ENCODE measurements at regions not wholly inside any gene's neighbourhood (a gene's known extent, or its start where the extent isn't known, plus 50 kb on each side); places are given as distances from the start of the nearest gene placed in this dataset.
"Not testable (repeated sequence)": the region's sequence is repeated elsewhere in the genome, so short reads cannot be mapped to it uniquely, and the experiment has no call there.

DNA sequence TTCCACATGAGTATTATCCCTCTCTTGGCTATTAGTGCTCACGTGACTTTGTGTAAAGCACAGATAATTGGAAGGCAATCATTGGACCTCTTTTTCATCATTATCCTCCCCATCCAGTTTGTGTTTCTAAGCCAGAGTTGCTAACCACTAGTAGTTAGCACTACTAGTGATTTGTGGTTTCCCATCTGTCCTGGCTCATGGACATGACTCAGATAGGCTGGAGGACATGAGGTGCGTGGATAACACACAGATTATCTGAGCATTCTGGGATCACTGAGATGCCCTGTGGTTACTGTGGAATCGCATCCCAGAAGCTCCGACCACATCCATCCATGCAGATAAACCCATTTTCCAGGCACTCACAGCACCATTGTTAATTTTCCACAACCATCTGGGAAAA lies 123.8 kb upstream of the NAA20 start:
- DNase-seq (ENCODE audit: low read depth in 2 of 2), result no peak

DNA sequence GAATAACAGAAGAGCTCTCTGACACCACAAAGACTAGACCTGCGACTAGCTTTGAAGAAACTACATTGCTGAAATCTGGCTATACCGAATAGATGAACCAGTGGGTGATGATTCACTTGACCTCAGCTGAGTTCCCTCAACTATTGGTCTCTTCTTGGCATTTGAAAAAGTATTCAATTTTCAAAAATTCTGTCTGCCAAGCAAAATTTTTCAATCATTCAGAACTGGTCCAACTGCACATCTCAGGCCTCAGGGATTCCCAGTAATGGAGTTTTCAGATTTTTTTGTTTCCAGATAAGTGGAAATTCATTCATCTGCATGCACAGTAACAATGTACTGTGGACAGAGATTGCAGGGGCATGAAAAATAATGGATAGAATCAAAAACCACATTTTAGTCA lies 121.4 kb upstream of the NAA20 start:
- DNase-seq (ENCODE audit: low read depth in 2 of 2), result no peak

DNA sequence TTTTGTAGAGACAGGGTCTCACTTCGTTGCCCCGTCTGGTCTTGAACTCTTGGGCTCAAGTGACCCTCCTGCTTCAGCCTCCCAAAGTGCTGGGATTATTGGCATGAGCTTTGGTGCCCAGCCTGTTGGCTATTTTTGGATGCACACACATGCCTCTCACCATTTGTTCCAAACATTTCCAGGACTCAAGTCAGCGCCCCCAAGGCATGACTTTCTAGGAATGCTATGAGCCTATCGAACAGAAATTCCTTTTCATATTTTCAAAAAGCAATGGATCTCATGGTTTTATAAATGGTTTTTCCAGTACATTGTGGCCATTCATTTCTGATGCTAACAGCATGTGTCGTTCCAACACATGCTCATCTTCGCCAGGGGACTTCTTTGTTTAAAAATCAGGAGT lies 119.3 kb upstream of the NAA20 start:
- no peak for DNase-seq (ENCODE audit: low read depth in 2 of 2)

DNA sequence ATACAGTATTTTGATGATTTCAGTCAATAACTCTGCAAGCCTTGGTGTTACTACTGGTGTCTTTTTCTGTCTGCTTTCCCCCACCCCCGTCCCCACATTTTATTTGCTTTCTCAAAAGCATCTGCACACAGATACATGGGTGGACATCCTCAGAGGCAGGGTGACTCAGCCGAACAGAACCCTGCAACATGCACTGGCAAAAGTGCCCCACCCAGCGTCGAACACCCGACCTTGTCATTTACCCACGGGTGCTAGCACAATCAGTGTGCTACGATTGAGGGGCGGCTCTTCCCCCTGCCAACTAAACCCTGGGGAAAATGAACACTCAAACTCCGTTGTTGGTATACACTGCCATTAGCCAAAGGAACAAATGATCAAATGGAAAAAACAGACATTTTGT lies 115.9 kb upstream of the NAA20 start:
- DNase-seq (ENCODE audit: low read depth in 2 of 2), result no peak

DNA sequence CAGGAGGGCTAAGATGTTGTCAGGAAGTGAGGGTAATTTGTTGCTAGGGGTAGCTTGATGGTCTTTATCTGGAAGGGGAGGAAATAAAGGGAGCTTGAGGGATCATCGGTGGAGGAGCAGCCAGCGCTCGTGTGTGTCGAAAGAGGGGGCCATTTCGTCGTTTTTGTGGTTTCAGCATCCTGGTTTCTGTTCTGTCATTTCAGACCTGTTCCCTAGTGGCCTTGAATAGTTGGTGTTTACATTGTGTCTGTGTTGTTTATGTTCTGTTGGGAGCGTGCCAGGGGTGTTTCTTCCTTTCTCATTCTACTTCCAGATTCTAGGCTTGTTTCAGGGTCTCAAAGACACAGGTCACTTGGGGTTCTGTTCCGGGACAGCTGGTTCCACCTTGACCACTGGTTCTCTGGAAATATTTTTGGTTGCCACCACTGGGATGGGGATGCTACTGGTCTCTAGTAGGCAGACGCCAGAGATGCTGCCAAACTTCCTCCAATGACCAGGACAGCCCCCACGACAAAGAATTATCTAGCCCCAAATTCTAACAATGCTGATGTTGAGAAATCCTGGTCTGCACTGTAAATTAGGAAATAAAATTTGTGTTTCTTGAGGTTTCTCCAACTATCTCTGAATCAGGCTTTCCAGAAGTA lies 113.9 kb upstream of the NAA20 start:
- no peak for DNase-seq (ENCODE audit: low read depth in 2 of 2)

DNA sequence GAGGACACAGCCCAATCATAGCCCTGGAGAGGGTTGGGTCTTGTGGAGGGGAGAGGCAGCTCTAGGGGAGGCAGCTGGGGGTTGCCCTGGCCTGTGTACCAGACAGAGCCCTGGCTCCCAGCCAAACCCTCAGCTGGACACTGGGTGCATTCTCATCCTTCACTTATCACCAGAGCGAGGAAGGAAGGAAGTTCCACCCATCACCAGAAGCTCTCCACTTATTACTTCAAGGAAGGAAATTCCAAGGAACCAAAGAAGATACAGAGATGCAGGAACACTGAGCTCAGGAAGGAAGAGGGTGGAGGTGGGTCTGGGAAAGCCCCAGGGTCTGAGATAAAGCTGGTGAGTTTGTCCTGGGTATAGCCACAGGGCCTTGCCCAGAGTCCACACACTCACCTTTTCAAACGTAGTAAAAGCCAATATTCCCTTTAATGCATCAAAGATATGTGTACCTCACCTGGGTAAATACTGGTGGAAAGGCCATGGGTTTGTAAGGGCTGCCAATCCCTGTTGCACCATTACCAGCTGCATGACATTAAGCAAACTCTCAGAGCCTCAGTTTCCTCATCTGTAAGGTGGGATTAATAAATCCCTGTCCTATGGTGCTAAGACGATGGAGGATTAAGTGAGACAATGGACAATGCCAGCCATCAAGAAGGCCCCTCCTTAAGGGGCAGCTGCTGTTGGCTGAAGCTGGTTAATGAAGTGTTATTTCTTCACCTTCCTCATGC lies 109.7 kb upstream of the NAA20 start:
- DNase-seq (ENCODE audit: low read depth in 2 of 2), result no peak

DNA sequence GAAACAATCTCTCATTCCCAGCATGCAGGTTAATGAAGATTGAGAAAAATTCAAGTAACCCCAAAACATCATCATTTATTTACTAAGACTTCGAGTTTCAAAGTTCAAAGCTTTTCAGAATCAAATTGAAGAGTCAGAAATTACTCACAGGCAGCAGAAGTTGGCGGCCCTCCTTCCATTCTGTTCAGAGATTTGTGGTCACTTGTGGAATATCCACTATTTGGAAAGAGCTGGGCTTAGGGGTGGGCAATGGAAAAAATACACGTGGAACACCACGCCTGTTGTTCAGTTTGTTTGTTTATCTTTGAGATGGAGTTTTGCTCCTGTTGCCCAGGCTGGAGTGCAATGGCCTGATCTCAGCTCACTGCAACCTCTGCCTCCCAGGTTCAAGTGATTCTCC lies 108.6 kb upstream of the NAA20 start:
- DNase-seq (ENCODE audit: low read depth in 2 of 2), result no peak

DNA sequence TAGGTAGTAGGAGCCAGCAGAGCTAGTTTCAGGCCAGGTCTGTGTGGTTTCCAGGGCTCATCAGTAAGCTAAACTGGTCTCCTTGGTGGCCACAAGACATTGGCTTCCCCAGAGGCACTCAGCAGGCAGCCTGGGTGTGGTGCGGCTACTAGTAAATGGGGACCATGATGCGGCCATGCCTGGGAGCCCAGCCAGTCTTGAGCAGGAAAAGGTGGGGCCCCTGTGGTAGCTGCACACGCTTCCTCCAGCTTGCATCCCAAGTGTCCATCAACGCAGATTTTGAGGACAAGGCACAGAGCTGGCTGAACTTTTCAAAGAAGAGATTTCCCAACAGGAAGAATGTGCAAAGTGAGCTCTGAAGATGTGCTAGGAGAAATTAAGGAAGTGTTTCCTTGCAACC lies 107.4 kb upstream of the NAA20 start:
- DNase-seq (ENCODE audit: low read depth in 2 of 2), result no peak

DNA sequence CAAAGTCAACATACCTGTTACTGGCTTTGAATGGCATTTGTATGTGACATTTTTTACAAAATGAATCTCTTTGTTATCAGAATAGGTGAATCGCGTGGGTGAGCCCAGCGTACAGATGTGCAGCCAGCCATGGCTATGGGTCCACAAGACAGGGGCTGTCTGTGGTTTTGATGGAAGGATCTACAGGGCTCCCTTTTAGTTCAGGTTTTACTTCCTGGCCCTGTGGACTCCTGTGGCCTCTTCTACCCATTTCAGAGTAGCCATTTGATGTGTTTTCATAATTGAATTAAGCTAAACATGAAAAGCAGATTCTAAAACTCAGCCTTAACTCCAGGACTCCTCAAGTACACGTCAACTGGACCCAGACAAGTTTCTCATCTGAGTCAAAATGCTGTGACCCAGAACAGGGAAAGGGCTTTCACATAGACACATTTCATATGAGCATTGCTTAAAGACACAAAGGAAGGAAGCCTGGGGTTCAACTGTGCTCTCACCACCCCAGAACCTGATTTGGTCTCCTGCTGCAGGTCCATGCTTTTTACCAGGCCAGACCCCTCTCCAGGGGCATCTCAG lies 105.3 kb upstream of the NAA20 start:
- DNase-seq (ENCODE audit: low read depth in 2 of 2), result no peak

DNA sequence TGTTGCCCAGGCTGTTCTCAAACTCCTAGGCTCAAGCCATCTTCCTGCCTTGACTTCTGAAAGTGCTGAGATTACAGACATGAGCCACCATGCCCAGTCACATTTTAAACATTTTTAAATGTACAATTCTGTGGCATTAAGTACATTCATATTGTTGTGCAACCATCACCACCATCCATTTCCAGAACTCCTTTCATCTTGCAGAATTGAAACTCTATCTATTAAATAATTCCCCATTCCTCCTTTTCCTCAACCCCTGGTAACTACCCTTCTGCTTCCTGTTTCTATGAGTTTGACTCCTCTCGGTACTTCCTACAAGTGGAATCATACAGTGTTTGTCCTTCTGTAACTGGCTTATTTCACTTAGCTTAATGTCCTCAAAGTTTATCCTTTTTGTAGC lies 103.8 kb upstream of the NAA20 start:
- no peak for DNase-seq (ENCODE audit: low read depth in 2 of 2)

DNA sequence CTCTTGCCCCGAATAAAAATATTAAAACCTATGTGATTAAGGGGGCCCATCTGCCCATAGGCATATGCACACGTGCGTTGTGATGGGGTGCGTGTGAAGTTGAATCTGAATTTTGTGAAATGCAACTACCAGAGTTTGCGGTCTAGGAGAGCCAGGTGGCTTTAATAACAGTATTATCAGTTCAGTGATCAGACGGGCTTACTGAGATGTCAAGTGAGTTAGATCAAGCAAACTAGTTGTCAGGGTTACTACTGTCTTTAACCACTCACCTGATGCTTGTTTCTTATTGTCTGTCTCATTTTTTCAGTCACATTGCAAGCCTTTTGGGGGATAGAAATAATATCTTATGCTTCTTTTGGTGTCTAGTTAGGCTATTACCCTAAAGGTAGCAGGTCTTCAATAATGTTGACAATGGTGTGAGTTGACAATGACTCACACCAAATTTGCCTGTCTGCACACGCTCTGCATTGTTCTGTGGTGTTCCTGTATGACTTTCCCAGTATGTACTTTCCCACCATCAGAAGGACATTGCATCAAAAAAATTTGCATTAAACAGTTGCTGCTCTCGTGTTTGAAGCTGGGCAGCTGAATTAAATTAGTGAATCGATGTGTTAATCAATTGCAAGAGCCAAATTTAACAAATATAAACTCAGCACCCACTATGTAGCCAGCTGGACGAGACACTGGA lies 103.1 kb upstream of the NAA20 start:
- DNase-seq (ENCODE audit: low read depth in 2 of 2), result no peak

DNA sequence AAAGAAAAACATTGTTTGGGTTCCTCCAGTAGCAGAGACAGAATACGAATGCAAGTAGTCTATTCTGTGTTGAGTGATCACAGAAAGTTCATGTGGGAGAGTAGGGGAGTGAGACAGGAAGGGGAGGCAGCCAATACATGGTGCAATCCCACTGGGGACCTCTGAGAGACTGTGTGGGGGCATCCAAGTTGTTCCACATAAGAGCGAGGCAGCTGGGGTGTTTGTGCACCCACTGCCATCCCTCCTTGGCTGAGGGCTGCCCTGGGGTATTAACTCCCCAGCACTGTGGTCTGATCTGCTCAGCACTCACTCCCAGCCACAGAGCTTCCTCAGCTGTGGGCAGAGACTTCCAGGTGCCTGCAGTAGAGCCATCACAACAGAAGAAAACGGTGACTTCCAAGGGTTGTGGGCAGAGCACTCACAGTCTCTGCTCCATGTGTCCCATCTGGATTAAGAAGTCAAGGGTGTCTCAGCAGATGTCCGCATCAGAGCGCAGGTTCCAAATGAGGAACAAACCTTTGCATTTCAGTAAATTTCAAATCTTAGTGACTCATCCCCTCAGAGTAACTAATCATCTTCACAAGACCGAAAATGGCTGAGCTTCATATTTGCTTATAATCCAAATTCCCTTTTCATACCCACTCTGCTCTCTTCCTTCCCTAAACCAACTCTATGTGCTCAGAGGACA lies 101.9 kb upstream of the NAA20 start:
- DNase-seq (ENCODE audit: low read depth in 2 of 2), result no peak

DNA sequence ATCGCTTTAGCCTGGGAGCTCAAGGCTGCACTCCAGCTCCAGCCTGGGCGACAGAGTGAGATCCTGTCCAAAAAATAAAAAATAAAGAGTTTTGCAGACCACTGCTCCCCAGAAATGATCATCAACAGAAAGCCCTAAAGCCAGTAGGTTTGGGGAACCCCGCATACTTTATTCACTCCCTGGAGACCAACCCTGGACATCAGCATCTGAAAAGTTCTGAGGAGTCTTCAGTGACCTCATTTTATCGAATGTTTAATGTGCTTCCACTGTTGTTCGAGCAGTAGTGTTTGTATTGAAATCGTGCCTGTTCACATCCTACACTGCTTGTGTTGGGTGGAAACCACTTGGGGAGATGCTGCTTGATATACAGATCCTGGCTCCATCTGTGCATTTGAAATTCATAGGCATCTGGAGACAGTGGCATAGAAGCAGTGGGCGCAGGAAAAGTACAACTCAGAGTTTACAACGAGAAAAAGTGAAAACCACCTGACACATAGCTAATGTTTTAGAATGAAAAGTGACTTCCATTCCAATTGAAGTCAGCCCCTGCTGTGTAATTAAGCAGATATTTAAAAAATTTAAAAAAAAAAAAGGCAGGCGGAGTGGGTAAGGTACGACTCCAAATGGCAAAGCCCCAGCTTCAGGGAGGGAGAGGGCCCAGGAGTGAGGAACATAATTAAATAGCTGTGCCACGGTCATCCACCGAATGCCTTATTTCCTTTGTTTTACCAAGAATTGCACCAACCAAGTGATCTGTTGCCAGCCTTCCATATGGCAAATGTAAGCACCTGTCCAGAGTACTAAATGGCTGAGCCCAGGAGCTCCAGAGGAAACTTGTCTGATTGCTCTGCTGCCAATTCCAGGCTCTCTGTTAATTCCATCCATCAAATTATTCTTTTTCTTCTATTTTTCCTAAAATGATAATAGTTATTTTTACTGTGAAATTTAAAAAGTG lies 100.4 kb upstream of the NAA20 start:
- DNase-seq (ENCODE audit: low read depth in 2 of 2), result no peak

DNA sequence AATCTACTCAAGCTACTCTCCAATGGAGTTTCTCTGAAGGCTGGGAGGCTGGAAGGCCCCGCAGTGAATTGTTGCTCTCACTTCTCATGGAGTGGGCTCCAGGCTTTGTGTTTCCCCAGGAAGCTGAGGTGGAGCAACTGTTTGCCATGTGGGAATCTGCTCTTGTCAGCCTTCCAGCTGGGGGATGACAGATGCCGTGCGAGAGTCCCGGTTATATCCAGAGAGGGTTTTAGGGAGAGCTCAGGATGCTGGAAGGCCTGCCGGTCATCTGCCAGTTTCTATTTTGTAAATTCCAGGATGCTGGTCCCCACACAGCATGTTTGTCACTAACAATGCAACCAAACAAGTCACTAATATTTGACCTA lies 98.2 kb upstream of the NAA20 start:
- DNase-seq (ENCODE audit: low read depth in 2 of 2), result no peak

DNA sequence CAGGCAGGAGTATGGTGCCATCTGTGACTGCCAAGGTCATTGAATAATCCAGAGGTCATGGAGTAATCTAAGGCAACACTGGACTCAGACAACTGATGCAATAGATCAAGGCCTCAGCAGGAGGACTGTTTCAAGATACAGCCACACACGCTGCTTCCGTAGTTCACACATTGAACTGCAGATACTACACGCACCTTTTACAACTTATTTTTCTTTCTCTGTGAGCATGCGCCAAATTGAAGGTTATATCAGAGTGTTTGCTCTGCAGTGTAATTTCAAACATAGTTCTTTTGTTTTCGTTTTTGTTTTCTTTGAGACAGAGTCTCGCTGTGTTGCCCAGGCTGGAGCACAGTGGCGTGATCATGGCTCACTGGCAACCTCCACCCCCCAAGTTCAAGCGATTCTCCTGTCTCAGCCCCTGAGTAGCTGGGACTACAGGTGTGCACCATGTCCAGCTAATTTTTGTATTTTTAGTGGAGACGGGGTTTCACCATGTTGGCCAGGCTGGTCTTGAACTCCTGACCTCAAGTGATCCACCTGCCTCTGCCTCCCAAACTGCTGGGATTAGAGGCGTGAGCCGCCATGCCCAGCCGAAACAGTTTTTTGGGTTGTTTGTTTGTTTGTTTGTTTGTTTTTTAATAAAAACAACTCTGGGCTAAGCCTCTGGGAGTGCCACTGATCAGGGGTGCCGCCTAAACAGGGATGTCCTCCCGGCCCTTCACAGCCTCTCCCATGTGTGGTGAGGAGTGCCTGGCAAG lies 96.6 kb upstream of the NAA20 start:
- no peak for DNase-seq (ENCODE audit: low read depth in 2 of 2)

DNA sequence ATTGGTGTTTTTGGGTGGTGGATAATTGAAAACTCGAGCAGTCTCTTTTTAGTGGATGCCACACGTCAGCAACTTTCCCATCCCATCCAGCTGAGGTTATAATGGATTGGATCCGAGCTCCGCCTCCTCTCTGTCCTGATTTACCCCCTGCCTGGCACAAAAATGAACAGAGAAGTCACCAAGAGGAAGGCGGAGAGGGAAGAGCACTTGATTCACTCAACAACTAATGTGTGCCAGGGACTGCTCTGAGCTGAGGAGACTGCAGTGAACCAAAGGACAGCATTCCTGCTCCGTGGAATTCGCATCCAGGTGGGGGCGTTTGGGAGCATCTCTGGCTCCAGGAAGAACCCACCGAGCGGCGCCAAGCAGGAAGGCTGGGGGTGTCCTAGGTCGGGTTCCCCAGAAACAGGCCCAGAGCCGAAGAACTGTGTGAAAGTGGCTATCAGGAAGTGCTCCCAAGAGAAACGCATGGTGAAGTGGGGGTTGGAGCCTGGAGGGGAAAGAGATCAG lies 95.8 kb upstream of the NAA20 start:
- DNase-seq (ENCODE audit: low read depth in 2 of 2), result no peak

DNA sequence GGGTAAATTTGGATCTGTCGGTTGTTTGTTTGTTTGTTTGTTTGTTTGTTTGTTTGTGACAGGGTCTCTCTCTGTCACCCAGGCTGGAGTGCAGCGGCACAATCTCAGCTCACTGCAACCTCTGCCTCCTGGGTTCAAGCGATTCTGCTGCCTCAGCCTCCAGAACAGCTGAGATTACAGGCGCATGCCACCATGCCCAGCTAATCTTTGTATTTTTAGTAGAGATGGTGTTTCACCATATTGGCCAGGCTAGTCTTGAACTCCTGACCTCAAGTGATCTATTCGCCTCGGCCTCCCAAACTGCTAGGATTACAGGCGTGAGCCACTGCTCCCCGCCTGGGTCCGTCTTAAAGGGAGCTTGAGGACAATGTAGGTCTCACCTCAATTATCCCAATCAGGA lies 95.3 kb upstream of the NAA20 start:
- DNase-seq (ENCODE audit: low read depth in 2 of 2), result not testable (repeated sequence)

DNA sequence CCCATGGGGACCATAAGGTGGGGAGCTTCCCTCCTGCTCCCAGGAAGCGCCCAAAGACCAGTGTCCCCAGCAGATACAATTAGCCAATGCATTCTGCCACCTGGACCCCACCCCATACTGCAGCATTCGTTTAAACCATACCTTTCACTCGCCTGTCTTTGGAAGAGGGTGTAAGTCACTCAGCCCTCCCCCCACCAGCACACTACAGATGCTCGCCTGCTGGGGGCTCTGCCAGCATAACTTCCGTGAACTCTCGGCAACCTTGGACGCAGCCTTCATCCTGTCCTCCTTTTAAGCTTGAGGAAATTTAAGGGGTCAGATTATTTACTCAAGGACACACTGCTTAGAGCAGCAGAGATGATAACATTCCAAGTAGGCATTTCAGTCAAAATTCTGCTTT lies 94.4 kb upstream of the NAA20 start:
- no peak for DNase-seq (ENCODE audit: low read depth in 2 of 2)

DNA sequence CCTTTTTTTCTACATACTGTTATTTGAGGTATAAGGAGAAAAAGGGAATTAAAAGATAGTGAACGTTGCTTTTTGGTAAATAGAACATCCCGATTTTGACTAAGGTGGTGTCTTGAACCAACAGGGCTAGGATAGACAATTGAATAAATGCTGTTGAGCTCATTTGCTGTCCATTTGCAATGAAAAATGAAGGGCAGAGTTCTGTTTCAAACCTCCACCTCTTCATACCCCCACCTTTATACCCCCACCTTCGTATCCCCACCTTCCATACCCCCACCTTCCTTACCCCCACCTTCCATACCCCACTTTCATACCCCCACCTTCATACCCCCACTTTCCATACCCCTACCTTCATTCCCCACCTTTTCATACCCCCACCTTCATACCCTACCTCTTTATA lies 93.4 kb upstream of the NAA20 start:
- DNase-seq (ENCODE audit: low read depth in 2 of 2), result no peak

DNA sequence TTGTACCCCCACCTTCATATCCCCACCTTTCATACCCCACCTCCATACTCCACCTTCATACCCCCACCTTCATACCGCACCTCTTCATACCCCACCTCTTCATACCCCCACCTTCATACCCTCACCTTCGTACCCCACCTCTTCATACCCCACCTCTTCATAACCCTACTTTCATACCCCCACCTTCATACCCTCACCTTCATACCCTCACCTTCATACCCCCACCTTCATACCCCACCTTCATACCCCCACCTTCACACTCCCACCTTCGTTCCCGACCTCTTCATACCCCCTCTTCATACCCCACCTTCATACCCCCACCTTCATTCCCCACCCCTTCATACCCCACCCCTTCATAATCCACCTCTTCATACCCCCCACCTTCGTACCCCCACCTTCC lies 92.9 kb upstream of the NAA20 start:
- DNase-seq (ENCODE audit: low read depth in 2 of 2), result no peak

Measured in activated CD4-positive, alpha-beta T cell treated with anti-CD3 and anti-CD28 coated beads for 24 hours (primary cell).